NCI-H1105 (cell line): ENCODE measurements at regions not wholly inside any gene's neighbourhood (a gene's known extent, or its start where the extent isn't known, plus 50 kb on each side); places are given as distances from the start of the nearest gene placed in this dataset.

Experiments
- DNase-seq: peaks from one replicate; lab custom pipeline; 2025; lab: John Stamatoyannopoulos, UW

DNA sequence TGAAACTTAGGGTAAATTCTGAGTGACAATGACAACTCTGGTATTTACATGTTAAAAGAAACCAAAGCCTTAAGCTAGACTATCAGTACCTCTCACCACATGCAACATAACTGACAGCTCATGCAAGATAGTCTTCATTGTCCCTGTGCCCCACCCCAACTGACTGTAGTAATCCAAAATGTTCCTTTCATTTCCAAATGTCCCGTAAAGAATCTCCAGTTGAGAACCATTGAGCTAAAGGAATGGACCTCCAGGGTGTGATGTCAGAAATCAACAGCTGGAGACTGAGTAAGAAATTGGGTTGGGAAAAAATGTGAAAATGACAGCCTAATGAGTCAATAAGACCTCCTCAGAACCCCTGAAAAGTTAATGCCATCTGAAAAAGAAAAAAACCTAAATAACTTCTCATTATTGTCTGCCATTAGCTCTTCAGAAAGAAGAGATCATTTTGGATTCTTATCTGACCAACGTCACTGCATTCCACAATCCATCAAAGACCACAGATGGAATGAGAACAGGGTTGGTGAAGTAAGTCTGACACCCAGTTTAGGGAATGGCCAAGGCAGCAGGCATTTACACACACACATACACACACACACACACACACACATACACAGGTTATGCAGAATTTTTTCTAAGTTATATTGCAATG, 51.7 kb upstream of the ACVR2A start:
- no peak for DNase-seq

DNA sequence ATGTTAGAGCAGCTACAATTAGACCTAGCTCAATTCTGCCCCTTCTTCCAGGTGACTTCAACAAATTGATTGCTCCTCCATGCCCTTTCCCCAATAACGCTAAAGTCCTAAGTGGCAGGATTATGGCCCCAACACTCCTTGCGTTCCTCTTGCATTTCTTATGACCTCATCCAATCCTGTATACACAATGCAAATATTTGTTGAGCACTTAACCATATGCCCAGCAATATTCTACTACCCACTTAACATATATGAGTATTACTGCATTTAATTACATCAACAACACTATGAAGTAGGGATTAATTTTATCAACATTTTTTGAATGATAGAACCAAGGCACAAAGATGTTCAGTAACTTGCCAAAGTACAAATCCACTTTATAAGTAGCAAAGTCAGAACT, 54.2 kb upstream of the ACVR2A start:
- DNase-seq, result no peak

DNA sequence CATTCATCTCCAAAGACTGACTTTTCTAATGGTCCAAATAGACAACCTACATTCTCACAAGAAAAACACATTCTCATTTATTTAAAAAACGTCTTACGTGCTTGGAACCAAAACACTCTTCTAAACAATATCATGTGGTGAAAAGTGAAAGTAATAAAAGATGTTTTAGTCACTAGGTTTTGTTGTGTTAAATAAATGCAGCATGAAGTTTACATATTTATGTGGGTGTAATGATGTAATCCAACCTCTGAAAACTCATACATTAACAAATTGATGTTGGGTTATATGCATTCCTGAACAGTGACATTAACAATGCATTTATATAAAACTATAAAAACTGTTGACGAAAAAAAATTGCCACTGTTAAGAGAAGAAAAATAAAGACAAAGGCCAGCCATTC, 55.1 kb upstream of the ACVR2A start:
- DNase-seq, result no peak

DNA sequence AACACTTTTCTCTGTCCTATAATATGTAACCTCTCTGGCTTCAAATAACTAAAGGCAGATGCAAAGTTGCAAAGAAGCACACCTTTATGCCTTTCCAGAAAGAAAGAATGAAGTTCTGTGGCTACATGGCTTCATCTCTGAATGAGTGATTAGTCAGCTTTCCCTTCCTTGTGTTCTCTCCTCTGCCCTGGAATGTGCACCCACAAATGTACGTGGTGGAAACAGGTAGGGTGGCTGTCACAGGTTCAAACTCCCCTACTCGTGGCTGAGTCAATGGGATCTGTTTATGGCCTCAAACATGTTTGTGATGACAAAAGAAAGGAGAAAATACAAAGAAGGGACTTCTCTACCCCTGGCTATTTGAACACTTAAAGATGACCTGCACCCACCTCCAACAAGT, 55.5 kb upstream of the ACVR2A start:
- no peak for DNase-seq

DNA sequence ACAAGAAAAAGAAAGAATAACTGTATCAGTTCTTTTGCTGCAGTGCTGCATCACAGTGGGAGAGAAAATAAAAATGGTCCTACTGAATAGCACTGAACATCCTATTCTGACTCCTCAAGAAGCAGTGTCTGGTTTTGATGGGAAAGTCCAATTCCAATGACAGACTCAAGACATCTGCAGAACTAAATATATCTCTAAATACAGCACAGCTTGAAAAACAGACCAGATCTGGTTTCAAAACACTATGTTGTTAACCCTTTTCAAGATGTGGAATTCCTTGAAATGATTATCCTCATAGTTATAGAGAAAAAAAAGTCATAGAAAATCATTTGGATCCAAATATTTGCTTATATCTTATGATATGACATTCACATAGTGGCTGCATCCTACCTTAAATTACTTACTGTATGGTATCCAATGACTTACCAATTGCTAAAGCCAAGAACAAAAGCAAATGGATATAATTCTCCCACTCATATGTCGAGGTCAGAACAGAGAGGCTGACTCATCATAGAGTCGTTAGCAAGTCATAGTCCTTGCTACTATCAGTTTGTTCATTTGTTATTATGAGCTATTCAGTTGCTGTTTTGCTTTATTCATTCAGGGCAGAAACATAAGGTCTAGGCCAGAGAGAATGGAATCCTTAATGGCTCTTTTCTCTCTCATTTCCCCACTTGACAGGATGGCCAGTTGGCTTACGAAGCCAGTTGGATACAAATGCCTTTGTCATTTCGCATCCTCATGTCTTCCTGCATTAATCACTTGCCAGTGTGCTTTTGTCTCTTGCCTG, 62.5 kb upstream of the ACVR2A start:
- peak; percentile 15 for DNase-seq

DNA sequence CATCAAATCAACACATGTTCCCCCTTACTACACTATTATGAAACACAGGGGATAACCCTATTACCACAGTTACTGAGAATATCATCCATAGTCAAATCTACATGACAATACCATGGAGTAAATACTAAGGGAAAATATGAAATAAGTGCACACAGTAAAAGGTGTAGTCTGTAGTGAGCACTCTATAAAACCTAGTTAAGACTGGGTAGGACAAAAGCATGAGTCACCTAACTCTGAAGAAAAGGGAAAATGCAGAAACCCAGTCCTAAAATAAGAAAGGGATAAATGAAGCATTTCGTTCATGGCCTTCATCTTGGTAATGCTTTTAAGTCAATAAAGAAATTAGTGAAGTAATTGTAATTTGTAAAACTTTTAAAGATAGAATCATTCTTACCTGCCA, 65.4 kb upstream of the ACVR2A start:
- DNase-seq, result no peak

DNA sequence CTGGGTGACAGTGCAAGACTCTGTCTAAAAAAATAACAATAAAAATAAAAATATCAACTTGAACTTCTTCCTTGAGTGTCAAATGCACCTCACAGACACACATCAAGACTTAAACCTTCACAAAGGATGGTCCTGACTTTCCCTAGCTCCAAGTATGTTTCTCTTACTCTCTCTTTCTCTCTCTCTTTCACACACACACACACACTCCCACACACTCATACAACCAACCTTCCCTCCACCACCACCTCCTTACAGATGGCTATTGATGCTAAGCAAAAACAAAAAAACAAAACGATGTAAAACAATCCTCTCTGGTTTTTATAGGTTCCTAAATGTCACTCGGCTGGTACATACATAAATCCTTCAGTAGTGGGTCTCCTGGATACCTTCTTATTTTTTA, 67.4 kb upstream of the ACVR2A start:
- no peak for DNase-seq

DNA sequence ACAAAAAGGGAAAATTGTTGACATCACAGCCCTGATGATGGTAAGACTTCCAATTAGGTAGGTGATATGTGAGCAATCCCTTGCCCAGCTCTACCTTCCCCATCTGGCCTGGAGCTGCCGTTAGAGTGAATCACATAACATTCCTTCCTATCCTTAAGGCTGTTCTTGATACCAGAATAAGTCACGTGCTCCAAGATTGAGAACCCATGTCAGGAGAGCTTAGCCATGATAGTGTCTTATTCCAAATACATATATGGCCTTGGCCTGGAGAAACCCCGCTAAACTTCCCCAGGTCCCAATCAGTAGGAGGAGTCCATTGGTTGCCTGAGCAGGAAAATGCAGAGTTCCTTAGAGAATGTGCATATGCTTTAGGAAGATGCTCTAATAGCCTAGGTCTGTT, 70.0 kb upstream of the ACVR2A start:
- DNase-seq, result no peak

DNA sequence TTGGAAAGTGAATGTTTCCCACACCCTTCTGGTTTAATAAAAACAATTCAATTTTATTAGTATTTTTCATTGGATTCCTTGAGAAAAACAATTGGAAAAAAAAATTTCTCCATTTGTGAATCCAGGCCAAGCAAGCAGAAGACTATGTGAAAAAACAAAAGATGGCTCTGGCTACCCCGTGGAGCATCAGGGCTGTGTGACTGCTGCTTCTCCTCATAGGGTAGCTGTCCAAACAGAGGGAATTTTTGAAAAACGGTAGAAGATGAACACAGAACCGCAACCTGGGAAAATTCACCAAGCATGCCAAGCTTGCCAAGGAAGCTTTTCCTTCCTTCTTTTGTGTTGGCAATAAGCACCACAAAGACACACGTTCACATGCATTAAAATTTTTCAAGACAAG, 71.3 kb upstream of the ACVR2A start:
- no peak for DNase-seq

DNA sequence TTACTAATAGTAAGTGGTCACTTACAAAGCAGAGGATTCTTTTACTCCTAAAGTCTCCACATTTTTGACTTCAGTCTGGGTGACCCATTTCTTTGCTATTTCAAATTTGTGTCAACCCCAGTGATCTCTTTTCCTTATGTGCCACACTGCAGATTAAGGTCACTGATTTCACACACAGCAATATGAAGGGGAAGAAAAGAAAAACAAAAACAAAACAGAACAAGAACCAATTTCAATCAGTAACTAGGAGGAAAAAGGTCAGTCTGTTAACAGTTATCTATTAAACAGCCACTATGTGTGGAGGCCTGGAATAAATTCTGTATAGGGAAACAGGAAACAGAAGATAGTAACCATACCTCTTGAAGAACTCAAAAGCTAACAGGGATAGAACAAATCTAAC, 72.0 kb upstream of the ACVR2A start:
- DNase-seq, result no peak

DNA sequence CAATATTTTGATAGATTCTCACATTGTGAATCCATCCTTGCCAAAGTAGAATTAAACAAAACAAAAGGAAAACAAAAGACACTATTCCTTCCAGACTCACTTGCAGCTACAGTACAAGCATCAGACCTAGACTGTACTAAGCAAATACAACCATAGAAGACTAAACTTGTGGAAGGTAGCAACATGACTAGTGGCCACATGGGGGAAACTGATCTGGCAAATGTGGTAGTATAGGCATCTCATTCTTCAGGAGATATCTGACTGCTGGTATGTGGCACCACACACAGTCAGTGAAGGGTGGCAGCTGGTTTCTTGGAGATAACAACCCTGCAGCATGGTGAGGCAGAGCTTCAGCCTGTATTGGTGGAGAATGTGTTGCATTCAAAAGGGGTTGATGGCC, 81.0 kb upstream of the ACVR2A start:
- DNase-seq, result no peak

DNA sequence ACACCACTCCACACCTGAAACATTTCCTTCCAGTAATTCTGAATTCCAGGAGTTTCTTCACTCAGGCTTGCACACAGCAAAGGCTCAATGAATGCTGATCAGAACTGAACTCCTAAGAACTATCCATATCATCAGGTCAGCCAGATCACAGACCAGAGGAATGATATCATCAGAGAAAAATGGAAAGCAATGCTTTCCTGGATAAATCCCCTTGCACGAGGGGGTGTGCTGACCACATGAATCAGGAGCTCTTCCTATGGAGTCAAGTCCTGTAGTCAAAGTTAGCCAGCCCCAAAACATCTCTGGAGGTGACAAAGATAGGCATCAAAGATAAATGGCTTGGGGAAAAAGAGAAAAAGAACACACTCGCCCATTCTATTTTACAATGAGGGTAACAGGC, 83.8 kb upstream of the ACVR2A start:
- DNase-seq, result no peak

DNA sequence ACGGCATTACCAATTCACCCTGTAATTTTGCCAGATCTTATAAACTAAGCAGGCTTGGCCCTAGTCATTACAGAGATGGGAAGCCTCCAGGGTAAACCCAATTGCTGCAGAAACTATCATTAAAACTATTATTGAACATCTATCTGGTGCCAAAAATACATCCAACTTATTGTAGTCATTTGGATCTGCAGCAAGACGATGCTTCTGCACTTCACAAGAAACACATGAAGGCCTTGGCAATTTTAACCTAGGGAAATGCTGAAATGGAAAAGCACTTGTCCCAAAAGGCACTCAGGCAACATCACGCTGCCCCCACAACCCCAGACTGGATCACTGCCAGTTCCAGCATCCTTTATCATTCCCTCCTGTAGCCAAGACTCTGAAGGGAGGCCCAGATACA, 85.3 kb upstream of the ACVR2A start:
- no peak for DNase-seq

DNA sequence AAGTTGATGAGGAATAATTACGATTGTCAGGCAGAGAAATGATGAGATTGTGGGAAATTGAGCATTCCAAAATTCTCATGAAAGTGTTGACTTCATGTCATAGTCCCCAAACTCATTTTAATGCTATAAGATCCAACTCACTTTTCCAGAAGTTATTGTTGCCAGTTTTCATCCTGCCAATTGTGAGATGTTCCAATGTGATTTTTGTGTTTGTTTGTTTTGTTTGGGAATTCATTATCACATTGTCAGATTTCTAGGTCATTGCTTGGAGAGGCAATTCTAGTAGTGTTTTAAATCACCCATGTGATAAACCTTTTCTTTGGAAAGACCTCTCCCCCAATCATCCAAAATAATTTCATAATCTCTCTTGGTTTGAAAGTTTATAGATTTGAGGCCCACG, 86.0 kb upstream of the ACVR2A start:
- no peak for DNase-seq

DNA sequence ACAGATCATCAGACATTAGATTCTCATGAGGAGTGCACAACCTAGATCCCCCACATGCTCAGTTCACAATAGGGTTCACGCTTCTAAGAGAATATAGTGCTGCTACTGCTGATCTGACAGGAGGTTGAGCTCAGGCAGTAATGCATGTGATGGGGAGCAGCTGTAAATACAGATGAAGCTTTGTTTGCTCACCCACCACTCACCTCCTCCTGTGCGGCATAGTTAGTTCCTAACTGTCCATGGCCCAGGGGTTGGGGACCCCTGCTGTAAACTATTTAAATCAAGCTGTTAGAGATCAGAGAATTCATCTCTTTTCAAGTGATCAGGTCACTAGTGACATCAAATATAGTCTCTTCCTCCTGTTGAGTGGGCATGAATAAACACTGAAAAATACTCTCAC, 88.8 kb upstream of the ACVR2A start:
- no peak for DNase-seq

DNA sequence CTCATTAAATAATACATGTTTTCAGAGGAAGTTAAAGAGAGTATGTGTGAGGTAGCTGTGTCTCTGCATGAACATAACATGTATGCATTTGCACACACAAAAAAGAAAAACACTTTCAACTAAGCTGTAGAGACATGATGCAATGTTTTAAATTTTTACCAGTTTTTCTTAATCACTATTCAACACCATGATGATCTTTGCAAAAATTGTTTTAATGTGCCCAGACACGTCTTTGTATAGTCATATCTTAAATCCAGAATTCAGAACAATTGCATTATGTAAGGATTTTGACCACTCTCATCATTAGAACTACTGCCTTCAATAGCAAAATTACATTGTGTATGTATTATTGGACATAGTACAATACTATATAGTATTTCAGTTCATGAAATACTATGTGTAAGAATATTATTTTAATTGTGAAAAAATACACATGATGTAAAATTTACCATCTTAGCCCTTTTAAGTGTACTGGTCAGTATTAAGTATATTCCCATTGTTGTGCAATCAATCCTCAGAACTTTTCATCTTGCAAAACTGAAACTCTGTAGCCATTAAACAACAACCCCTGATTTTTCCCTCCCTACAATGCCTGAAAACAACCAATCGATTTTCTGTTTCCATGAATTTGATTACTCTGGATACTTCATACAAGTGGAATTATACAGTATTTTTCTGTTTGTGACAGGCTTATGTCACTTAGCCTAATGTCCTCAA, 104.5 kb upstream of the ACVR2A start:
- DNase-seq, result no peak

DNA sequence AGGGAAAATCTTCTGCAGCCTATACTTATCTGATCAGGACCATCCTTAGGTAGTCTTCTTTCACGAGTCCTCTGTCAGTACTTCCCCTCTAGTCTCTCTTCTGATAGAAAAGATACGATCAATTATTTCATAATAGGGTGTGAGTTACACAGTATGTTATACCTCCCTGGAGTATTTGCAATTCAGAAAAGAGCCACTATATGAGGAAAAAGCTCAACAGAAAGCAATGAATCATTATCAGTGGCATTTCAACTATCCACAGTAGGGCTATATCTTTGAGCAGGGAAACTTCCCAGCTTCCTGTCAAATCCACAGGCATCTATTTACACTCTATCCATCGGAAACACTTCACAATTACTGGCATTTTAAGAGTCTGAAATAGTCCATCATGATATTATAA, 105.3 kb upstream of the ACVR2A start:
- no peak for DNase-seq

DNA sequence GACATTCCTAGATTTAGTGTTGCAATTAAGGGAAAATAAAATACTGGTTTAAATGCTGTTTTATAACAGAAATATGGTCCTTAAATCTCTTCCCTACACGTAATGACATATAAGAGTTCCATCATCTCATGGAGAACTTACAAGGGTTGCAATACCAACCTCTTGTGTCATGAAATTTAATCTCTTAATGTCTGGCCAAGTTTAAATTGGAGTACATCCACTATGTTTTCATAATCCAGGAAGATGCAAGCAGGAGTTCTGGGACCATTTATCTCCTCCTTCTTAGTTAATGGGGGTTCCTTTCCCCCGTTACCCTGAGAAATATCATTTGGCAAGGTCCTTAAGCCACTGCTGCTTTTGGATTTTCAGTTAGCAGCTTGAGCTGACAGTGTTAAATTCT, 126.0 kb upstream of the ACVR2A start:
- no peak for DNase-seq

DNA sequence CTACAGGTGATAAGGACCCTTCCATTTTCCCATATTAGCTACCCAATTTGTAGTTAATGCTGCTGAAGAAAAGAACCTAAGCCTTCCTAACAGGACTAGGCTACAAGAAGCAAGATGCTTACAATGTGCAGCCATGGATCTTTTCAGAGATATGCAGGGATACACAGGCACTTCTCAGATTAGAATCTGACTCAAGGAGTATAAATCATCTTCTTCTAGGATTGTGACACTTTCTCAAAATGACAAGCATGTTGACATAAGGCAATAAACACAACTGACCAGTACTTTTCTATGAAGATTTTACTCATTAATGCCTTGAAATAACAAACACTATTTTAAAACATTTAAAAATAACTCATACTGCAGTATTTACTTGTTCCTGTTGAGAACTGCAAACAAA, 127.9 kb upstream of the ACVR2A start:
- no peak for DNase-seq

DNA sequence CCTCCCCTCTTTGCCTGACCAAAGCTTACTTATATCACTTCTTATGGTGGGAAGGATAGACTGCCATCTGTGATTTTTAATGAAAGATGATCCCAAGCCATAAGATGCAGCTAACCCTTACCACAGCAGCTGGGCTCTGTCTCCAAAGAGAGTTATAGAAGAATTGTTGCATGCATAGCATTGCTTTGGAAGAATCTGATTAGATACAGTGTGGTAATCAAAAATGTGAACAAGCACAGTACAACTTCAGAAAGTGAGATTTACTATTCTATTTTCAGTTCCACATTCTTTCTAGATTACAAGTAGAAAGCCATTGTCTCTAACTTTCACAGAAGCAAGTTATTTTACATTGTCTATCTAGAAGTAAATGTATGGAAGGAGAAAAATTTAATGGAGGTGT, 129.0 kb upstream of the ACVR2A start:
- no peak for DNase-seq

DNA sequence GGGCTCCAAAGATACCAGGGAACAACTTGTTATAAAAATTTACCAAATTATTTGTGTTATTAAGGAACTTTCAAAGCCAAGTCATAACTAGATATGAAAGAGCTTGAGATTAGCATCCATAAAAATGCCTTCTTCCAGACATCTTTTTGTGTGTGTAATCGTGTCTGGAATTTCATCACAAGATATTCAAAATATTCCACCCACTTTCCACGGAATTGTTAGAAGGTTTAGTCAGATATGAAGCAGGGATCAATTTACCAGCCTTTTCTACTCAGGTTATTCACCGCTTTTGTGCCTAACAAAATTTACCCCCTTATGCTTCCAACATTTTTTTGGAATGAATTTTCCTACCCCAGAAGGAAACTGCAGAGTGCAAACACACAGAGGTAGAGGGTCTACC, 130.2 kb upstream of the ACVR2A start:
- no peak for DNase-seq

DNA sequence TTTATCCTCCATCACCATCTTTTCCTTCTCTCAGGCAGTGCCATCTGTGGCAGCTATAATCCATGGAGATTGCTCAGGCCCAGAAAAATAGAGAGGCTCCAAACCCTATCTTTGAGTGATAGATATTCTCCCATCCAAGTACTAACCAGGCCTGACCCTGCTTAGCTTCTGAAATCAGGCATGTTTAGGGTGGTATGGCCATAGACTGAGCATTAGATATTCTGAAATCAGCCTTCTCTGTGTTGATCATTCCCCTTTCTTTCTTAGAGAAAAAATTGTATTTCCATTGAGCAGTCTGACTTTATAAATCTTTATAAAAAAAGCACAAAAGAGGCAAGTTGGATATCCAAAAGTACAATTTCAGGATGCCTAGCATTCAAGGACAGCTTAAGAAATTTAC, 131.5 kb upstream of the ACVR2A start:
- DNase-seq, result no peak

DNA sequence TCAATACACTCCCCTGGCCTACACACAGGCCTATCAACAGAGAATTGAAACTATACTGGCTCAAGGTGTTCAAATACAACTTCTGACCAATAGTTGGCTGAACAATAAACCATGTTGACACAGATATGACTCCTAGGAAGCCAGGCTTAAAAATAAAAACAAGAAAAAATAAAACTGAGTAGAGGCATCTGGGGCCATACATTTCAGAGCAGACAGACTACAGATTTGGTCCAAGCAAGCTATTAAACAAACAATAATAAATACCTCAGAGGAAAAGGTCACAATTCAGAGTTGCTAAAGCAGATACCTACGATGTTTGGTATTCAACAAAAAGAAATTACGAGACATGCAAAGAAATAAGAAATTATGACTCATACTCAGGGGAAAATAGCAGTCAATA, 132.8 kb upstream of the ACVR2A start:
- no peak for DNase-seq
